SK-N-MC (cell line): ENCODE measurements at regions not wholly inside any gene's neighbourhood (a gene's known extent, or its start where the extent isn't known, plus 50 kb on each side); places are given as distances from the start of the nearest gene placed in this dataset.

Experiments used
- DNase-seq: peaks from one replicate; pipeline ENCODE4 v3.0.0-alpha.2; 2011; ENCODE audit warnings: low read depth, low spot score
- H3K27ac ChIP-seq: fragments of 200-600 bp; sonication (generic); 2 replicates; pipeline ENCODE4 v1.5.1; 2016; ENCODE audit warnings: mixed run types
- H3K36me3 ChIP-seq: fragments of 200-600 bp; sonication (generic); 2 replicates; pipeline ENCODE4 v1.6.1; 2017; ENCODE audit warnings: antibody characterized with exemption, low read length, mixed read lengths; ENCODE audit not compliant: insufficient read depth
- H3K4me3 ChIP-seq: fragments of 200-600 bp; sonication (generic); 2 replicates; pipeline ENCODE4 v1.5.1; 2016
- H3K9ac ChIP-seq: fragments of 200-600 bp; sonication (generic); 2 replicates; pipeline ENCODE4 v1.8.0; 2017; ENCODE audit warnings: mixed run types, mixed read lengths; ENCODE audit not compliant: insufficient read length
- H3K9me3 ChIP-seq: fragments of 200-600 bp; sonication (generic); 2 replicates; pipeline ENCODE4 v1.6.1; 2017; ENCODE audit warnings: low read depth, mild to moderate bottlenecking, antibody characterized with exemption, low read length, moderate library complexity, mixed read lengths
- EZH2 ChIP-seq: fragments of 200-600 bp; sonication (generic); IDR thresholded peaks from one replicate; pipeline ENCODE4 v1.6.1; 2017; ENCODE audit warnings: antibody characterized with exemption
- FOXP2 ChIP-seq: optimal IDR thresholded peaks from 2 replicates; pipeline ENCODE3; 2011; ENCODE audit warnings: mild to moderate bottlenecking, moderate library complexity; ENCODE audit not compliant: insufficient read depth; ENCODE audit errors: extremely low read length, control extremely low read depth
- POLR2AphosphoS5 ChIP-seq: IDR thresholded peaks from 2 replicates; pipeline ENCODE4 v1.6.1; 2012; ENCODE audit warnings: mild to moderate bottlenecking, low read depth, low read length, borderline replicate concordance

- Histone ChIP-seq H3K9me3 (no peaks in the 10 kb centered on the region), H3K27ac (no peak overlapping the region), H3K4me3 (no peak overlapping the region), H3K9ac (no peak overlapping the region), H3K36me3 (no peaks in the 10 kb centered on the region)
- TF ChIP-seq EZH2 (no peak), POLR2AphosphoS5 (no peak)
- DNase-seq = no peak
These were observed 193.3 kb upstream of the SYT1 start for GRCh38 chr12:78671295-78671694.

- H3K36me3 ChIP-seq = no peaks in the 10 kb centered on the region
These were observed 192.5 kb upstream of the SYT1 start for GRCh38 chr12:78672033-78672432.

GRCh38 chr12:78674311-78675090 is 190.1 kb upstream of the SYT1 start:
- no peak for TF ChIP-seq EZH2
- TF ChIP-seq POLR2AphosphoS5 = no peak
- TF ChIP-seq FOXP2 = no peak
- H3K9ac ChIP-seq = no peak overlapping the region
- H3K27ac ChIP-seq = no peak overlapping the region
- H3K4me3 ChIP-seq = no peak overlapping the region
- DNase-seq = no peak
- H3K36me3 ChIP-seq = no peaks in the 10 kb centered on the region
- no peaks in the 10 kb centered on the region for H3K9me3 ChIP-seq

More at GRCh38 chr12:78672033-78672432, 192.5 kb upstream of the SYT1 start:
- H3K4me3 ChIP-seq = no peak overlapping the region
- TF ChIP-seq POLR2AphosphoS5 (no peak), FOXP2 (no peak), EZH2 (no peak)
- no peak overlapping the region for H3K9ac ChIP-seq
- no peak overlapping the region for H3K27ac ChIP-seq
- H3K9me3 ChIP-seq = no peaks in the 10 kb centered on the region
- no peak for DNase-seq

GRCh38 chr12:78680596-78680995 is 184.0 kb upstream of the SYT1 start:
- Histone ChIP-seq H3K27ac (no peak overlapping the region), H3K4me3 (no peak overlapping the region), H3K9ac (no peak overlapping the region), H3K9me3 (no peaks in the 10 kb centered on the region), H3K36me3 (no peaks in the 10 kb centered on the region)
- no peak for DNase-seq
- TF ChIP-seq FOXP2 (no peak), POLR2AphosphoS5 (no peak), EZH2 (no peak)

GRCh38 chr12:78683031-78683430 is 181.5 kb upstream of the SYT1 start:
- Histone ChIP-seq H3K4me3 (no peak overlapping the region), H3K9me3 (no peaks in the 10 kb centered on the region), H3K27ac (no peak overlapping the region), H3K9ac (no peak overlapping the region), H3K36me3 (no peaks in the 10 kb centered on the region)
- TF ChIP-seq POLR2AphosphoS5 (no peak), EZH2 (no peak), FOXP2 (no peak)
- no peak for DNase-seq

GRCh38 chr12:78683626-78684025 is 180.9 kb upstream of the SYT1 start:
- H3K36me3 ChIP-seq = no peaks in the 10 kb centered on the region
- no peak overlapping the region for H3K4me3 ChIP-seq
- H3K9ac ChIP-seq = no peak overlapping the region
- DNase-seq = no peak
- no peak overlapping the region for H3K27ac ChIP-seq
- no peaks in the 10 kb centered on the region for H3K9me3 ChIP-seq
- TF ChIP-seq EZH2 = no peak
- no peak for TF ChIP-seq POLR2AphosphoS5
- no peak for TF ChIP-seq FOXP2

GRCh38 chr12:78684419-78684818 is 180.2 kb upstream of the SYT1 start:
- H3K27ac ChIP-seq = no peak overlapping the region

GRCh38 chr12:78695749-78696148 is 168.8 kb upstream of the SYT1 start:
- TF ChIP-seq FOXP2 (no peak), POLR2AphosphoS5 (no peak), EZH2 (no peak)
- Histone ChIP-seq H3K9ac (no peak overlapping the region), H3K27ac (no peak overlapping the region), H3K36me3 (no peaks in the 10 kb centered on the region), H3K4me3 (no peak overlapping the region), H3K9me3 (no peaks in the 10 kb centered on the region)
- no peak for DNase-seq

More at GRCh38 chr12:78684419-78684818, 180.2 kb upstream of the SYT1 start:
- Histone ChIP-seq H3K36me3 (no peaks in the 10 kb centered on the region), H3K9ac (no peak overlapping the region), H3K9me3 (no peaks in the 10 kb centered on the region), H3K4me3 (0 out of 2 replicates have a peak overlapping the region, but pooled peaks have one; percentile 6)
- TF ChIP-seq EZH2 = no peak
- no peak for TF ChIP-seq FOXP2
- no peak; the same call in 1 of the 2 replicates for TF ChIP-seq POLR2AphosphoS5
- DNase-seq = peak; percentile 56
